ENCODE measurements at regions not wholly inside any gene's neighbourhood (a gene's known extent, or its start where the extent isn't known, plus 50 kb on each side); places are given as distances from the start of the nearest gene placed in this dataset.

- TF ChIP-seq SP1 (CRISPR knock-in tag; conservative IDR thresholded peaks at IDR 0.05) (no peak), USF1 (CRISPR knock-in tag; IDR thresholded peaks at IDR 0.05) (no peak)
Measured at GRCh38 chr2:120793682-120794403, 58.2 kb downstream of the GLI2 start.
